VCaP (cell line): ENCODE measurements at regions not wholly inside any gene's neighbourhood (a gene's known extent, or its start where the extent isn't known, plus 50 kb on each side); places are given as distances from the start of the nearest gene placed in this dataset.

Experiments
- H3K27ac ChIP-seq: fragments of 450-650 bp; 2 replicates; pipeline ENCODE4 v1.5.1; 2017
- CTCF ChIP-seq: fragments of 450-650 bp; conservative IDR thresholded peaks from 2 replicates; pipeline ENCODE4 v1.5.1; 2017; ENCODE audit warnings: mild to moderate bottlenecking, moderate library complexity

GRCh38 chr10:78744491-78745090 lies 324.2 kb upstream of the ZMIZ1 start:
- no peak for TF ChIP-seq CTCF
- peak overlapping the region; percentile 50; the same call in 1 of the 2 replicates for H3K27ac ChIP-seq

GRCh38 chr10:78745441-78745840 lies 323.3 kb upstream of the ZMIZ1 start:
- no peak for TF ChIP-seq CTCF
- peak overlapping the region; percentile 50; the same call in 1 of the 2 replicates for H3K27ac ChIP-seq

GRCh38 chr10:78746155-78746763 lies 322.5 kb upstream of the ZMIZ1 start:
- no peak for TF ChIP-seq CTCF
- peak overlapping the region; percentile 50; the same call in 1 of the 2 replicates for H3K27ac ChIP-seq

- TF ChIP-seq CTCF, result no peak
These were observed 321.1 kb upstream of the ZMIZ1 start for GRCh38 chr10:78747401-78748234.

GRCh38 chr10:78748235-78748533 lies 320.6 kb upstream of the ZMIZ1 start:
- no peak for TF ChIP-seq CTCF
- H3K27ac ChIP-seq, result no peak overlapping the region

More at GRCh38 chr10:78747401-78748234, 321.1 kb upstream of the ZMIZ1 start:
- H3K27ac ChIP-seq, result no peak overlapping the region

- no peak for TF ChIP-seq CTCF
- H3K27ac ChIP-seq, result no peak overlapping the region
These were observed 319.6 kb upstream of the ZMIZ1 start for GRCh38 chr10:78749200-78749599.

GRCh38 chr10:78749898-78750297 lies 318.9 kb upstream of the ZMIZ1 start:
- H3K27ac ChIP-seq, result no peak overlapping the region
- no peak for TF ChIP-seq CTCF
